Ectodermal cell (in vitro differentiated cells): ENCODE measurements at regions not wholly inside any gene's neighbourhood (a gene's known extent, or its start where the extent isn't known, plus 50 kb on each side); places are given as distances from the start of the nearest gene placed in this dataset.
"Not testable (repeated sequence)": the region's sequence is repeated elsewhere in the genome, so short reads cannot be mapped to it uniquely, and the experiment has no call there.

ENCODE experiments used
- H3K27ac ChIP-seq: 2 replicates; pipeline ENCODE4 v1.7.0; 2013; ENCODE audit warnings: mild to moderate bottlenecking, low read depth, low read length; ENCODE audit not compliant: insufficient read depth, poor library complexity, severe bottlenecking
- H3K27me3 ChIP-seq: 2 replicates; pipeline ENCODE4 v1.7.0; 2013; ENCODE audit warnings: mild to moderate bottlenecking, low read length; ENCODE audit not compliant: insufficient read depth, control insufficient read depth, poor library complexity, severe bottlenecking
- H3K36me3 ChIP-seq: one replicate; pipeline ENCODE4 v1.7.0; 2013; ENCODE audit warnings: low read length; ENCODE audit not compliant: control insufficient read depth, insufficient read depth
- H3K4me1 ChIP-seq: one replicate; pipeline ENCODE4 v1.7.0; 2013; ENCODE audit warnings: low read length; ENCODE audit not compliant: control insufficient read depth, insufficient read depth
- H3K4me3 ChIP-seq: 2 replicates; pipeline ENCODE4 v1.7.0; 2013; ENCODE audit warnings: low read depth, low read length, control low read depth; ENCODE audit not compliant: insufficient read depth
- H3K9me3 ChIP-seq: 2 replicates; pipeline ENCODE4 v1.7.0; 2013; ENCODE audit warnings: mild to moderate bottlenecking, low read length, moderate library complexity; ENCODE audit not compliant: control insufficient read depth
- WGBS, 2 experiments: methylation state at CpG; one replicate each; pipeline ENCODE4 v1.1.7; 2013; ENCODE audit warnings: missing lambda C conversion rate in 2 of 2; 5-methylcytosine and 5-hydroxymethylcytosine counted together

- peaks cover 4% of the 10 kb centered on the region for H3K4me1 ChIP-seq
- H3K4me3 ChIP-seq, result no peak overlapping the region
- H3K9me3 ChIP-seq, result no peaks in the 10 kb centered on the region
- no peaks in the 10 kb centered on the region for H3K27me3 ChIP-seq
- WGBS, 2 experiments, result 93 to 94% methylated on average over 2 to 3 of the region's 3 CpGs
- no peak overlapping the region for H3K27ac ChIP-seq
- no peaks in the 10 kb centered on the region for H3K36me3 ChIP-seq
Observed at GRCh38 chr11:122199661-122200060, 83.6 kb upstream of the BLID start.

GRCh38 chr11:122198291-122198983, 82.4 kb upstream of the BLID start:
- Histone ChIP-seq H3K4me3 (no peak overlapping the region), H3K27me3 (no peaks in the 10 kb centered on the region), H3K9me3 (no peaks in the 10 kb centered on the region), H3K27ac (no peak overlapping the region), H3K36me3 (no peaks in the 10 kb centered on the region), H3K4me1 (peaks cover 4% of the 10 kb centered on the region)
- 92 to 95% methylated on average over 7 of the region's 7 CpGs for WGBS, 2 experiments

DNA sequence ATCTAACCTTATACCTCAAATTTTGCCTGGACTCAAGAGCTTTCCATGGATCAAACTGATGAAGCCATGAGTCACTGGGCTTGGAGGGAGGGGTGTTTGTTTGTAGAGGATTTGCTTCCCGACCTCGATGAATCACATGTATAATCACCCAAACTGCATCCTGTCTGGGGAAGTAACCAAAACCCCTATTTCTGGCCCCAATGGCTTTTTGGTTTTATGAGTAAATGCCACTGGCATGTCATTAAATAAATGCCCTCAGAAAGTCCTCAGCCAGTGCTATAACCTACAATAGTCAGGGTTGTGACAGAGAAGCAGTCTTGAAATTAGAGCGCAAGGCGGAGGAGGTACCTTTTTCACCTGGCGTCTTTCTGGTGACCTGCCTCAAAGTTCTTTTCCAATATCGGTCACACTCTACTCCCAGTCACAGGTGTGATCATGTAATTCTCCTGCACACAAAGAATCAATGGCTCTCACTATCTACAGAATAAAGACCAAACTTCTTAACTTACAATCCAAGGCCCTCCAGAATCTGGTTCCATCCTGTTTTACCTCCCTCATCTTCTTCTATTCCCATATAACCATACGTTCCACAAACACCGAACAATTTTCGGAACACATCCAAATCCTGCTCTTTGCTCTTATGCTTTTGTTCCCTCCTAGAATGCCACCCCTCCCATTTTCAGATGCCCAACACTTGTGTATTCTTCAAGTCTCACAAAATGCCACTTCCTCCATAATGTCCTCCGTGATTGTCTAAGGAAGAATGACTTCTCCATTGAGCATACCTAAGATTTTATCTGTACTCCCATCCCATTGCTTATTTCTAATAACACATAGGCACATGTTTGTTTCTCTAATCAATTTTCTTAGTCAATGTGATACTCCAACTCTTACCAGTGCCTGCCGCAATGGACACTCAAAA, 81.3 kb upstream of the BLID start:
- no peaks in the 10 kb centered on the region for H3K4me1 ChIP-seq
- H3K27ac ChIP-seq, result no peak overlapping the region
- 94 to 97% methylated on average over 9 to 11 of the region's 11 CpGs for WGBS, 2 experiments

DNA sequence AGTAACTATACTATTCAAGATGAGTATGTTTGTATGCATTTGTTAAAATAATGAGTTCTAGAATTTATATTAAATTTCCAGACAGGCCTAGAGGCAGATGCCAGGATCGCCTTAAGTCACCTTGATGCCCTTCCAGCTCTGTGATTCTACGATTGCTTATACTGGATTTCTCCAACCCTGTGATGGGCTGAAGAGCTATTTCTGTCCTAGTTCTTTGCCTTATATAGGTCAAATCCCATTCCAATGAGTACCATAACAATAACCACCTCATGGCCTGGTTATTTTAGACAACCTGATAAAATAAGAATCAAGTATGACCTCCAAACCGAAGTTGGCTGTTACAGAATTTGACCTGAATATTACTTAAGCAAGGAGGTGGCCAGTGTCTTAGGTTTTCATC, 79.8 kb upstream of the BLID start:
- Histone ChIP-seq H3K36me3 (no peaks in the 10 kb centered on the region), H3K27me3 (no peaks in the 10 kb centered on the region), H3K9me3 (no peaks in the 10 kb centered on the region), H3K4me1 (no peaks in the 10 kb centered on the region), H3K4me3 (no peak overlapping the region), H3K27ac (no peak overlapping the region)
- WGBS, 2 experiments, result 95 to 97% methylated on average over 3 of the region's 3 CpGs

More for the DNA sequence above, 81.3 kb upstream of the BLID start:
- no peaks in the 10 kb centered on the region for H3K36me3 ChIP-seq
- no peak overlapping the region for H3K4me3 ChIP-seq
- no peaks in the 10 kb centered on the region for H3K27me3 ChIP-seq
- no peaks in the 10 kb centered on the region for H3K9me3 ChIP-seq

- H3K4me1 ChIP-seq, H3K36me3 ChIP-seq, H3K27me3 ChIP-seq, H3K9me3 ChIP-seq, H3K4me3 ChIP-seq, H3K27ac ChIP-seq: not testable (repeated sequence)
- WGBS, 2 experiments, result 87 to 91% methylated on average over 5 of the region's 5 CpGs
Observed at GRCh38 chr11:122193881-122194480, 78.0 kb upstream of the BLID start.

GRCh38 chr11:122193457-122193856, 77.4 kb upstream of the BLID start:
- 89 to 100% methylated on average over 1 of the region's 1 CpG for WGBS, 2 experiments
- no peak overlapping the region for H3K27ac ChIP-seq
- H3K36me3 ChIP-seq, result no peaks in the 10 kb centered on the region
- no peaks in the 10 kb centered on the region for H3K27me3 ChIP-seq
- H3K4me1 ChIP-seq, result no peaks in the 10 kb centered on the region
- no peaks in the 10 kb centered on the region for H3K9me3 ChIP-seq
- no peak overlapping the region for H3K4me3 ChIP-seq

DNA sequence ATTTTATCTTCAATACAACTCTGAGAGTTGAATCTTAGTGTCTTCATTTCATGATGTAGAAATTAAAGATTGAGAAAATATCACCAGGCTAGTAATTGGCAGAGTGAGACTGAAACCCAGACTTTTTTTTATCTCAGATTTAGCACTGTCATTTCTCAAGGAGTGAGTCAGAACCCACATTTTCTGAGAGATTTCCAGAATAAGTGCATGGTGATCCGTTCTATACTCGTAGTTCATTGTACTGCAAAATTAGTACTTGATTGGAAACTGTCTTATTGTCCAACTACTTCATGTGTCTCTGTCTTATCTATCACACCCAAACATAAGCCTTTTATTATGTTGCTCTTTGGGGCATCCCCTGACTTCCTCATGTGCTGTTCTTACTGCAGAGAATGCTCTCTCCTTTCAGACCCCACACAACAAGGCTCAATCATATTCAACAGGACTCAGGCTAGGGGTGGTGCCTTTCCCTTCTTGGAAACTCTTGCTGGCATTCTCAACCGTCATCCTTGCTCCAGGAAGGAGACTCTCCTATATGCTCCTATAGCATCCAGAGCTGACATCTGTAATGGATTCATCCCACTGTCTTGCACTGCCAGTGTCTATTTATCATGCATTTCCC, 76.7 kb upstream of the BLID start:
- 89 to 94% methylated on average over 3 of the region's 3 CpGs for WGBS, 2 experiments
- Histone ChIP-seq H3K27ac (no peak overlapping the region), H3K4me1 (no peaks in the 10 kb centered on the region)

GRCh38 chr11:122190768-122191167, 74.8 kb upstream of the BLID start:
- WGBS, 2 experiments, result 80 to 100% methylated on average over 1 of the region's 2 CpGs
- H3K27ac ChIP-seq, result no peak overlapping the region
- no peaks in the 10 kb centered on the region for H3K36me3 ChIP-seq
- H3K4me3 ChIP-seq, result no peak overlapping the region
- no peaks in the 10 kb centered on the region for H3K9me3 ChIP-seq
- H3K27me3 ChIP-seq, result no peaks in the 10 kb centered on the region
- no peaks in the 10 kb centered on the region for H3K4me1 ChIP-seq

More for the DNA sequence above, 76.7 kb upstream of the BLID start:
- Histone ChIP-seq H3K9me3 (no peaks in the 10 kb centered on the region), H3K4me3 (no peak overlapping the region), H3K27me3 (no peaks in the 10 kb centered on the region), H3K36me3 (no peaks in the 10 kb centered on the region)

- Histone ChIP-seq H3K27ac (no peak overlapping the region), H3K27me3 (no peaks in the 10 kb centered on the region), H3K9me3 (no peaks in the 10 kb centered on the region), H3K4me3 (no peak overlapping the region), H3K4me1 (no peaks in the 10 kb centered on the region), H3K36me3 (no peaks in the 10 kb centered on the region)
- 93 to 94% methylated on average over 2 of the region's 2 CpGs for WGBS, 2 experiments
Observed at GRCh38 chr11:122189229-122189628, 73.2 kb upstream of the BLID start.
